DND-41 (cell line): ENCODE measurements at regions not wholly inside any gene's neighbourhood (a gene's known extent, or its start where the extent isn't known, plus 50 kb on each side); places are given as distances from the start of the nearest gene placed in this dataset.
A peak's percentile ranks its signal among the peaks of the same experiment; 100 is the strongest.
"Not testable (repeated sequence)": the region's sequence is repeated elsewhere in the genome, so short reads cannot be mapped to it uniquely, and the experiment has no call there.

ENCODE experiments used
- ATAC-seq: fragments of 200-7000 bp; cut with Tn5 transposase; 3 replicates; pipeline ENCODE4 v1.9.1; 2021; ENCODE audit warnings: low read depth; ENCODE audit not compliant: insufficient read depth
- DNase-seq: peaks from one replicate; pipeline ENCODE4 v3.0.0-alpha.2; 2020
- H2AFZ ChIP-seq: 2 replicates; pipeline ENCODE4 v1.6.0; 2012; ENCODE audit warnings: low read depth, low read length
- H3K27ac ChIP-seq: 2 replicates; pipeline ENCODE4 v1.5.1; 2012; ENCODE audit warnings: low read length, inconsistent platforms
- H3K27me3 ChIP-seq: fragments of 200-600 bp; sonication (generic); 2 replicates; pipeline ENCODE4 v1.6.0; 2012; ENCODE audit warnings: low read length, mild to moderate bottlenecking, inconsistent platforms; ENCODE audit not compliant: insufficient read depth, poor library complexity
- H3K36me3 ChIP-seq: 2 replicates; pipeline ENCODE4 v1.5.1; 2012; ENCODE audit warnings: low read length, inconsistent platforms; ENCODE audit not compliant: insufficient read depth
- H3K4me1 ChIP-seq: 2 replicates; pipeline ENCODE4 v1.5.1; 2012; ENCODE audit warnings: mild to moderate bottlenecking, low read length; ENCODE audit not compliant: insufficient read depth
- H3K4me2 ChIP-seq: 2 replicates; pipeline ENCODE4 v1.6.0; 2012; ENCODE audit warnings: mild to moderate bottlenecking, moderate library complexity, low read length, inconsistent platforms; ENCODE audit not compliant: insufficient read depth
- H3K4me3 ChIP-seq, 2 experiments: fragments of 200-600 bp in 1 of 2; shearing (Covaris generic) in 1 of 2; 2 replicates each; pipeline ENCODE4 v1.5.1; 2012 to 2016; ENCODE audit warnings: inconsistent platforms in 2 of 2, low read length in 2 of 2, mild to moderate bottlenecking in 2 of 2, low read depth in 1 of 2, moderate library complexity in 1 of 2
- H3K79me2 ChIP-seq: 2 replicates; pipeline ENCODE4 v1.6.0; 2012; ENCODE audit warnings: low read length, inconsistent platforms; ENCODE audit not compliant: insufficient read depth
- H3K9ac ChIP-seq: 2 replicates; pipeline ENCODE4 v1.6.0; 2012; ENCODE audit warnings: low read depth, mild to moderate bottlenecking, inconsistent platforms, low read length, moderate library complexity
- H3K9me3 ChIP-seq: 2 replicates; pipeline ENCODE4 v1.5.1; 2012; ENCODE audit warnings: low read length, moderate library complexity, mild to moderate bottlenecking, inconsistent platforms; ENCODE audit not compliant: insufficient read depth, severe bottlenecking
- H4K20me1 ChIP-seq: 2 replicates; pipeline ENCODE4 v1.6.0; 2012; ENCODE audit warnings: low read length; ENCODE audit not compliant: insufficient read depth
- EZH2 ChIP-seq: IDR thresholded peaks from 3 replicates; pipeline ENCODE4 v1.6.1; 2012; ENCODE audit warnings: borderline replicate concordance, low read depth, mild to moderate bottlenecking, moderate library complexity, low read length, inconsistent platforms; ENCODE audit not compliant: severe bottlenecking
- TF ChIP-seq, protein P1 (sequence below): IDR thresholded peaks from 2 replicates; pipeline ENCODE4 v1.5.1; 2012; ENCODE audit warnings: borderline replicate concordance, low read length, moderate library complexity, mild to moderate bottlenecking; ENCODE audit not compliant: poor library complexity, severe bottlenecking; ENCODE audit errors: extremely low read depth

DNA sequence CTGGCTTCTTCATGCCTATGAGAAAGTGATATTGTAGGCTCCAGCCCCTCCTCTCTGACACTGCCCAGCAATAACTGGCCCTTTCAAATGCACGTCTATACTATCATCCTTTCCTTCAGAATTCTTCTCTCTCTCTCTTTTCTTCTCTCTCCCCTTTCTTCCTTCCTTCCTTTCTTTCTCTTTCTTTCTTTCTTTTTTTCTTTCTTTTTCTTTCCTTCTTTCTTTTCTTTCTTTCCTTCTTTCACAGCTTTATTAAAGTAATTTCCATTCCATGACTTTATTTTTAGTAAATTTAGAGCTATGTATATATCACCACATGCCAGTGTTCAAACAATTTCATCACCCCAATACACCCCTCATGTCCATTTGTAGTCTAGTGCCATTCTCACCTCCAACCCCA is 302.1 kb downstream of the RPAP3 start:
- Histone ChIP-seq H3K4me1 (no peaks in the 10 kb centered on the region), H3K79me2 (no peaks in the 10 kb centered on the region), H3K36me3 (no peaks in the 10 kb centered on the region), H3K9ac (no peak overlapping the region), H4K20me1 (no peaks in the 10 kb centered on the region), H3K27me3 (no peaks in the 10 kb centered on the region), H2AFZ (no peak overlapping the region), H3K4me3 (no peak overlapping the region), H3K9me3 (no peaks in the 10 kb centered on the region), H3K27ac (no peak overlapping the region), H3K4me2 (no peak overlapping the region)
- DNase-seq (no peak), ATAC-seq (no peak)
- no peak for TF ChIP-seq EZH2
- TF ChIP-seq, protein P1, sequence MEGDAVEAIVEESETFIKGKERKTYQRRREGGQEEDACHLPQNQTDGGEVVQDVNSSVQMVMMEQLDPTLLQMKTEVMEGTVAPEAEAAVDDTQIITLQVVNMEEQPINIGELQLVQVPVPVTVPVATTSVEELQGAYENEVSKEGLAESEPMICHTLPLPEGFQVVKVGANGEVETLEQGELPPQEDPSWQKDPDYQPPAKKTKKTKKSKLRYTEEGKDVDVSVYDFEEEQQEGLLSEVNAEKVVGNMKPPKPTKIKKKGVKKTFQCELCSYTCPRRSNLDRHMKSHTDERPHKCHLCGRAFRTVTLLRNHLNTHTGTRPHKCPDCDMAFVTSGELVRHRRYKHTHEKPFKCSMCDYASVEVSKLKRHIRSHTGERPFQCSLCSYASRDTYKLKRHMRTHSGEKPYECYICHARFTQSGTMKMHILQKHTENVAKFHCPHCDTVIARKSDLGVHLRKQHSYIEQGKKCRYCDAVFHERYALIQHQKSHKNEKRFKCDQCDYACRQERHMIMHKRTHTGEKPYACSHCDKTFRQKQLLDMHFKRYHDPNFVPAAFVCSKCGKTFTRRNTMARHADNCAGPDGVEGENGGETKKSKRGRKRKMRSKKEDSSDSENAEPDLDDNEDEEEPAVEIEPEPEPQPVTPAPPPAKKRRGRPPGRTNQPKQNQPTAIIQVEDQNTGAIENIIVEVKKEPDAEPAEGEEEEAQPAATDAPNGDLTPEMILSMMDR: no peak

GRCh38 chr12:47401196-47401595 is 304.6 kb downstream of the RPAP3 start:
- H3K4me2 ChIP-seq, H3K79me2 ChIP-seq, H3K27me3 ChIP-seq, H2AFZ ChIP-seq, H3K27ac ChIP-seq, H4K20me1 ChIP-seq, H3K4me1 ChIP-seq, H3K4me3 ChIP-seq, H3K36me3 ChIP-seq, H3K9ac ChIP-seq, DNase-seq, ATAC-seq: not testable (repeated sequence)
- peaks cover 11% of the 10 kb centered on the region for H3K9me3 ChIP-seq

DNA sequence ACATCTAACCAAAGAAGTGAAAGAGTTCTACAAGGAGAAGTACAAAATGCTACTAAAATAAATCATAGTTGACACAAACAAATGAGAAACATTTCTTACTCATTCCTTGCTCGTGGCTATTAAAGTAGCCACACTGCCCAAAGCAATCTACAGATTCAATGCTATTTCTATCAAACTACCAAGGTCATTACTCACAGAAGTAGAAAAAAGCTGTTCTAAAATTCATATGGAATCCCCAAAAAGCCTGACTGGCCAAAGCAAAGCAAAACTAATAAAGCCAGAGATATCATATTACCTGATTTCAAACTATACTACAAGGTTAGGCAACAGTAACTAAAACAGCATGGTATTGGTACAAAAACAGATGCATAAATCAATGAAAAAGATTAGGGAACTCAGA is 305.6 kb downstream of the RPAP3 start:
- H2AFZ ChIP-seq: no peak overlapping the region
- no peak for ATAC-seq

GRCh38 chr12:47397664-47398281 is 308.1 kb downstream of the RPAP3 start:
- Histone ChIP-seq H4K20me1 (no peaks in the 10 kb centered on the region), H3K4me3 (no peak overlapping the region), H3K9ac (no peak overlapping the region), H3K9me3 (peaks cover 11% of the 10 kb centered on the region), H3K27ac (no peak overlapping the region), H2AFZ (no peak overlapping the region), H3K36me3 (no peaks in the 10 kb centered on the region), H3K4me1 (peaks cover 5% of the 10 kb centered on the region; the same call in 1 of the 2 replicates), H3K4me2 (no peak overlapping the region), H3K27me3 (no peaks in the 10 kb centered on the region), H3K79me2 (no peaks in the 10 kb centered on the region)
- no peak for TF ChIP-seq EZH2
- TF ChIP-seq, protein P1: peak; percentile 46
- ATAC-seq (0 out of 3 replicates have a peak, but pooled peaks have one; percentile 56), DNase-seq (no peak)

More for the DNA sequence above, 305.6 kb downstream of the RPAP3 start:
- no peak for DNase-seq
- no peaks in the 10 kb centered on the region for H3K4me1 ChIP-seq
- H3K9me3 ChIP-seq: peaks cover 11% of the 10 kb centered on the region
- H3K9ac ChIP-seq: no peak overlapping the region
- no peaks in the 10 kb centered on the region for H4K20me1 ChIP-seq
- no peak overlapping the region for H3K4me2 ChIP-seq
- H3K79me2 ChIP-seq: no peaks in the 10 kb centered on the region
- TF ChIP-seq, protein P1: no peak
- TF ChIP-seq EZH2: no peak
- no peaks in the 10 kb centered on the region for H3K36me3 ChIP-seq
- H3K4me3 ChIP-seq: no peak overlapping the region
- H3K27ac ChIP-seq: no peak overlapping the region
- no peaks in the 10 kb centered on the region for H3K27me3 ChIP-seq
